ENCODE measurements at regions not wholly inside any gene's neighbourhood (a gene's known extent, or its start where the extent isn't known, plus 50 kb on each side); places are given as distances from the start of the nearest gene placed in this dataset.
A peak's percentile ranks its signal among the peaks of the same experiment; 100 is the strongest.

DNA sequence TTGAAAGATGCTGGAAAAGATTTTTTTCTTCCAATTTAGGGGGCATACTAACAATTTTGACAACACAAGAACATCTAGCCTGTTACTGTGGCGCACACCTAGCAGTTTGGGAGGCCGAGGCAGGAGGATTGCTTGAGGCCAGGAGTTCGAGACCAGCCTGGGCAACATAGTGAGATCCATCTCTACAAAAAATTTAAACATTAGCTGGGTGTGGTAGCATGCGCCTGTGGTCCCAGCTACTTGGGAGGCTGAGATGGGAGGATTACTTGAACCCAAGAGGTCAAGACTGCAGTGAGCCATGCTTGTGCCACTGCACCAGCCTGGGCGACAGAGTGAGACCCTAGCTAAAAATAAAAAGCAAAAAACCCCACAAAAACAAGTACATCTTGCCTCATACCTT, 168.8 kb downstream of the TANC2 start:
- no peak for DNase-seq

GRCh38 chr17:63136369-63137012, 170.5 kb downstream of the TANC2 start:
- no peak for DNase-seq

DNA sequence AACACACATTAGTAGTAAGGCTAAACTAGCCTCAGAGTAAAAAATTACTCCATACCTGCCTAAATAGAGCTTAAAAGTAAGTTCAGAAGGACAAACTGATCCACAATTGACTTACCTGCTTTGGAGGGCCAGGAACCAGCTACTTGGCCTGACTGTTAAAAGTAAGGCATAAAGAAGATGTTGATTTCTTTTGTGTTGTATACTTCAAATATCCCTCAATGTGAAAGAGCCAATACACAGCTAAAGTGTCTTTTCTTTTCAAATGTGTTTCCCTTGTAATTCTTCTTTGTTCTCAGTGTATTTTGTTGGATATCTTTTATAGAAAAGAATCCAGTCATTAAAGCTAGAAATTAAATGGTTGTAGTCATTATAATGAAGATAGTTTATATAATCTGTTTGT, 171.1 kb downstream of the TANC2 start:
- DNase-seq = no peak

GRCh38 chr17:63138713-63139112, 172.7 kb downstream of the TANC2 start:
- DNase-seq = peak in 1 of 2 experiments; percentile 14

- no peak for DNase-seq
Measured at GRCh38 chr17:63139356-63139755, 173.3 kb downstream of the TANC2 start.

DNA sequence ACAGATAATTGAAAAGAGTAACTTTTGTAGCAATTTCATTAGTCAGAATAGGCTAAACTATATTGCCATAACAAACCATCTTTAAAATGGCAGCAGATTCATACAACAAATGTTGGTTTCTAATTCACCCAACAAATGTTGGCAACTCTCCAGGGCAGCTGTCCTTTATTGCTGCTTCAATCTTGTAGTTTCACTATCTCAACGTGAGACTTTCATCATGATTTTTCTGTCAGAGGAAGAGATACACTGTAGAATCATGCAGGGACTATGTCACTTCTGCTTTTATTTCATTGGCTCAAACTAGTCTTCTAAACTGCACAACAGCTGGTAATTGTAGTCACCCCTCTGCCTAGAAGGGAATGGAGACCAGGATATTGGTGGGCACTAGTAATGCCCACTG, 174.2 kb downstream of the TANC2 start:
- DNase-seq = peak; percentile 68 to 69

DNA sequence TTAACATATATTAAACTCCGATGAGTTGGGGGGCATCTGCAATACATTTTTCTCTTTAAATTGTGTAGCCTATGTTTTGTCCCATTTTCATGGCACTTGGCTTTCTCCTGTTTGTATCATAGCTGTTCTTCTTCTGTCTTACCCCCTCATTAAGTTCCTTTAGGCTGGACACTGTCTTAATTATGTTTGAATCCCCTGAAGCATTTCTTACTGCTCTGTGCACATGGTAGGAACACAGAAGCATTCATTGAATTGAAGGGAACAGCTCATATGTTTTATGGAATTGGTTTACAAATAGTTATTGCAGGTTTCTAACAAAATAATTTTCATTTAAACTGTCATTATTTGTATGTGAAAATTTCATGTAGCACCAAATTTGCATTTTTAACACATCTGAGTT, 176.8 kb downstream of the TANC2 start:
- no peak for DNase-seq

DNA sequence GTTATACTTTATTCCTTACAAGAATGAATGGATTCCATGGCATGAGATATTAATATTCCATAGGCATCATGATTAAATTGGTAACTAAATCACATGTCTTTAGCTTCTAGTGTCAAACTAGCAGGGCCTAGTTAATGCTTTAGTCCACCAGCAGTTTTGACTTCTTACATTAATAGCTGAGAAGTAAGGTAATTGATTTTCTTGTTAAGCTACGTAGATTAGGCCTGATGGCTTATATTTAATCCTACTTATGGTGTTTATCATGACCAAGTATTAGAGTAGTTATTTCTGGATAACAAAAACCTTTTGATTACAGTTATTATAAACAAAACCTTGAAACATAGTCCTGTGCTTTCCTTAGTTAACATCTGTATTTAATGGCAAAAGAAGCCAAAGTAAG, 184.5 kb downstream of the TANC2 start:
- DNase-seq = no peak

DNA sequence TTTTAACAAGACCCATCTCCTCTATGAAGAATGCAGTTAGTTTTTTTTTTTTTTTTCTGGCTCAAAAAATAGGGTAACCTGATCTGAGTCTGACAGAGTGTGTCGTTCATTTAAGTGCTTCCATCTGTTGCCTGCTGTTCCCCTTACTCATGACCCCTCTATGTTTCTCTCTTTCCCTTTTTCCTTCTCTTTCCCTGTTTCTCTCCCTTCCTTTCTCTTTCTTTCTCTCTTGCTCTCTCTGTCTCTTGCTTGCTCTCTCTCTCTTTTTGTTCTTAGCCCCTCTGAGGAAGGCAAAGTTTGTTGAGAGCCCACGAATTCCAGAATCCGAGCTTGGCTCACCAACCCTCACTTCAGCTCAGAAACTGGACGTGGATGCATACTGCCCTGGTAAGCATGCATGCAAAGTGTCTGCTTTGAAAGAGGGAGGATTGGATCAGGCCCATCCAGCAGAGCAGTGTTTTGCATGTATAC, 185.0 kb downstream of the TANC2 start:
- DNase-seq = no peak

DNA sequence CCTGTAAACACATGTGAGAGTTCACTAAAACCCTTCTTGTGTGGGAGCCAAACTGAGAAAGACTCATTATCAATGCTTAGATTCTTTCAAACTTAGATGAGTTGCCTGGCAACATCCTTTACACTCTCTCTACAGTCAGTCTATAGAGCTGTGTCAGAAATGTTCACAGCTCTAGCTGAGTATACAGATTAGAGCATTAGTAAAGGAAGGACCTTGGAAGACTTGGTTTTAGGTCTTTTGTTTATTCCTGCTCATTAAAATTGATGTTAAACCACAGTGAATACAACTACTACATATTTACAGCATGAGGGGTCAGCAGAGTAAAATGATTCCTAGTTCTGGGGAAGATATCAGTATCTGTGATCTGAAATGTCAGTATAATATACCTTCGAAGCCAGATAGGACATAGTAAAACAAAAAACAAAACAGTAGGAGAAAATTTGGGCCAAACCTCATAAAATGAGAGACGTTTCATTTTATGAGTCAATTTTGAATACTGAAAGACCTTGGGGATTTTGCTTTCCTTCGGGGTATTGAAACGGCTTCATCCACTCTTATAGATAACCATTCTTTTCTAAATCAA, 186.0 kb downstream of the TANC2 start:
- no peak for DNase-seq

- no peak for DNase-seq
Measured at GRCh38 chr17:63153488-63153887, 187.5 kb downstream of the TANC2 start.

GRCh38 chr17:63154586-63155244, 188.7 kb downstream of the TANC2 start:
- no peak for DNase-seq

- DNase-seq = no peak
Measured at GRCh38 chr17:63156986-63157385, 191.0 kb downstream of the TANC2 start.

- no peak for DNase-seq
Measured at GRCh38 chr17:63162406-63163157, 196.5 kb downstream of the TANC2 start.

DNA sequence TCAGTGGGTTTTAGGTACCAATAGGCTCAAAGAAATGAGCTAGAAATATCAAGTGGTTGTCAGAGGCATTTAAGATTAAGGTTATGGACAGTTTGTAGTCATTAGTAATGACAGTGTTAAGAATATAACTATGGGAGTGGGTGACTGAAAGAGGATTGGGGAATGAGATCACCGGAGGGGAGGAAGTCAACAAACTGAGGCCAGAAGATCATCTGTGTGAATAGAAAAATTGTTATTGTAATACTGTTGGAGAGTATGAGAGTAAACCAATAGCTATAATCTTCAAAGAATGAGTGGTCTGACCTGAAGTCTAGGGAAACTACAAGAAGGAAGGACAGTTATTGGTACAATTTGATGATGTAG, 197.1 kb downstream of the TANC2 start:
- no peak for DNase-seq

GRCh38 chr17:63165400-63165799, 199.4 kb downstream of the TANC2 start:
- no peak for DNase-seq

DNA sequence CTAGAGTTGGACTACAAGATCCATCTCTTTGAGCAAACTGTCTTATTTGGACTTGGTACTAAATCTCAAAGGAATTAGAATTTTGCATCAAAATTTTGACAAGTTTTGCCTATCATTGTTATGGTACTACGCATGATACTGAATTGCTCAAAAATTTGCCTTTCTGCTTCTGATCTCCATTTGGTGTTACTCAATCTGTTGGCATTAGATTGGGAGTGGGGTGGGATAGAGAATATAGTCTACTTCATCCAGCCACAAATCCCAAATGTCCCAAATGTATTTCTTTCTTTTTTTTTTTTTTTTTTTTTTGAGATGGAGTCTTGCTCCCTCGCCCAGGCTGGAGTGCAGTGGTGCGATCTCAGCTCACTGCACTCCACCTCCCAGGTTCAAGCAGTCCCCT, 204.8 kb downstream of the TANC2 start:
- DNase-seq = no peak

DNA sequence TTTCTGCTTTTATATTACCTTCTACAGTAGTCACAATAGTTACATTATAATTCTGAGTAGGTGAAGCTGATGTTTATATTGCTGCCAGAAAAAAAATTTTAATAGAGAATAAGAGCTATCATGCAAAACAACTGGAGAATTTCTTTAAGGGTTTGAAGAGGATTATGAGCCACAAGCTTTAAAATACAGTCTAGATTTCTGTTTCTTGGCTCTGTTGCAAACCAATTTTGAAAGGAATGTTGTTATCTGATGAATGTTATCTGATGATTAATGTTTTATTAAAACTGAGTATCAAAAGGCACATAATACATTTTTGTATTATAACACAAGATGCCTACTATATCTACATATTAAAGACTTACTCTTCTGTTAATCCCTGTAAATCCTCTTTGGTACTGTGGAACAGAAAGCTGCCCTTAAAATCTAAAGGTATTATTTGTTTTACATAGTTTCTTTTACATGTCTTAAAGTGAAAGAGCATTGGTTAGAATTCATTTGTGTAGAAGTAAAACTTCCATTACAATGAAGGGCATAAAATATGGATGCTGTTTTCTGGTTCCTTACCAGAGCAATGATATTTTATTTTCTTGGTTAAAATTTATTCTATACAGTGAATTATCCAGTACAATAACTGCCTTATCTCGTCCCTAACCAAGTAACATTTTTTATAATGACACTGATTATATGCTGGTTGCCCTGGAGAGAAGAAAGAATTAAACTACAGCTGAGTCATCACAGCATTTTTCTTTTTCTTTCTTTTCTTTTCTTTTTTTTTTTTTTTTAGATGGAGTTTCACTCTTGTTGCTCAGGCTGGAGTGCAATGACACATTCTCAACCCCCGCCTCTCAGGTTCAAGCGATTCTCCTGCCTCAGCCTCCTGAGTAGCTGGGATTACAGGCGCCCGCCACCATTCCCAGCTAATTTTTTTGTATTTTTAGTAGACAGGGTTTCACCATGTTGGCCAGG, 205.7 kb downstream of the TANC2 start:
- DNase-seq = no peak

GRCh38 chr17:63173450-63173849, 207.4 kb downstream of the TANC2 start:
- DNase-seq = no peak

DNA sequence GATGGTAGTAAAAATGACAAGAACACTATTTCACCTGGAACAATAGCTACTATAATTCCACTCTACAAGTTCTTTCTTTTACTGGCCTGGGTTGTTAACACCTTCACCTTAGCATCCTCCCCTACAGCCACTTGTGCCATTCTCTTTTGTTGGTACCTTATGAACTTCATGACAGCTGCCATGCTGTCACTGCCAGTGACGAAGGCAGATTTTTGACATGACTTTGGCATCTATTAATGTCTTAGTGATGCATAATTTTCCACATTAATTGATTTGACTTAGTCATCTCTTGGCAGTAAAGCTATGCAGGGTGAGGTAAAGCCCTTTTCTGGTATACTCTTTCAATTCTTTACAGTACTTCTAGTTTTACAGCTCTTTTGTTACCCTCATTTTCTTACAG, 207.9 kb downstream of the TANC2 start:
- DNase-seq = no peak

DNA sequence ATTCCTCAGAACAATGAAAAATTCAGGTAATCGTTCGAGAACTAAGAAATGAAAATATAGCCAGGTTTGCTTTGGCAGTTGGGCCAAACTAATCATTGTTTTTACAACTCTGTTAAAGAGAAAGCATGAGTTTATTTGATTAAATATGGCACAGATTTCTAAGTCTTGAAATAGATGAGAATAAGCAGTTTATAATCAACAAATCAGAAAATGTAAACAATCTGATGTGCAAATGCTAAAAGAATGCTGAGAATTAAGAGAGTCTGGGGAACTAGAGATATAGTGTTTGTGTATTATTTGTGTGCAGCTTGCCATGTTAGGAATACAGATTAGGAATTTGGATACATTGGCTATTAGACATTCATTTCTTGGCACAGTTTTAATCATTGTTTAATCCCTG, 212.5 kb downstream of the TANC2 start:
- DNase-seq = no peak

DNA sequence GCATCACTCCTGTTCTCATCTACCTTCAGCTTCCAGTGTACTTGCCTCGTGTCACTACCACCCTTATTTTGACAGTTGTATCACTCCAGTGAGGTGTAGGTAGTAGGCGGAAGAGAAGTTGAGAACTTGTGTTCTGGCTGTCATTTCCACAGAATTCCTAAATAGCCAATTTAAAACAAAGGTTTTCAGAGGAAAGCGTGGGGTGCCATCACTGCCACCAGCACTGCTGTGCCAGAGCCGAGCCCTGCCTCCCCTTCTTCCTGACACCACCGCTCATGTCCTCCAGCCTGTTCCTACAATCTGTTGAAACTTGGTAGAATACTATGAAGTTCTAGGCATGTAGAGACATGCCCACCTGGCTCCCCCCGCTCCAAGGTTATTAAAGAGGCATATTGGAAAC, 215.8 kb downstream of the TANC2 start:
- no peak for DNase-seq

- DNase-seq = no peak
Measured at GRCh38 chr17:63185420-63185819, 219.4 kb downstream of the TANC2 start.

All from AML-193 (cell line).